HG03520 (cell line): ENCODE measurements at regions not wholly inside any gene's neighbourhood (a gene's known extent, or its start where the extent isn't known, plus 50 kb on each side); places are given as distances from the start of the nearest gene placed in this dataset.

Experiments
- ATAC-seq: cut with Tn5 transposase; IDR thresholded peaks from one replicate; pipeline ENCODE4 v1.9.1; 2021; ENCODE audit warnings: mild to moderate bottlenecking, moderate library complexity; ENCODE audit not compliant: unreplicated experiment

- ATAC-seq = no peak
These were observed 381.6 kb upstream of the ADAMTS16 start for GRCh38 chr5:4758550-4758949.

- no peak for ATAC-seq
These were observed 381.1 kb upstream of the ADAMTS16 start for GRCh38 chr5:4758996-4759395.

DNA sequence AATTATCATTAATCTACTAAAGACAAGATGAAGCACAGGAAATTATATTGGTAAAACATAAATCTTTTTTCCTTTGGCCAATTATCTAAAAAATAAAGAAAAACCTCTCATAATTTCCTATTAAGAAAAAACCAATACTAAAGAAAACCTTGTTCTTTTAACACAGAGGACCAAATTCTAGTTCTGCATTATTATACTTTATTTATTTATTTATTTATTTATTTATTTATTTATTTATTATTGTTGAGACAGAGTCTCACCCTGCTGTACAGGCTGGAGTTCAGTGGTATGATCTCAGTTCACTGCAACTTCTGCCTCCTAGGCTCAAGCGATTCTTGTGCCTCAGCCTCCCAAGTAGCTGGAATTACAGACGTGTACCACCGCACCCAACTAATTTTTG, 377.8 kb upstream of the ADAMTS16 start:
- ATAC-seq = no peak

DNA sequence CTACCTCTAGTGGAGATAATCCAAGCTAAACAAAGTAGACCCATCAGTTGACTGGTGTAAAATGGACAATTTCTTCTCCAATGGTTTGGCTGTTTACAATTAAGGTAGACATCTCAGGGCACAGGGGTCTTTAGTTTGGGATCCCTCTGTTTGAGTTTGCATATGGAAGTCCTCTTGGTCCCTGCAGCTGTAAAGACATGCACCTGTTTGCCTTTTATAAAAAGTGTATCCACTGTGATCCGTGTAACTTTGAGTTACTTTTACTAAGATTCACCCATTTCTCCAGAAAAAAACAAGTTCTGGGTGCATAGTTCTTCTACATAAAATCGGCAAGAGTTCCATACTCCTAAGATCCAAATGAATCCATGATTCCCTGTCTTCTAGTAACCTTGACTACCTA, 374.7 kb upstream of the ADAMTS16 start:
- ATAC-seq = no peak

GRCh38 chr5:4766101-4766500, 374.0 kb upstream of the ADAMTS16 start:
- ATAC-seq = no peak

GRCh38 chr5:4772591-4772990, 367.5 kb upstream of the ADAMTS16 start:
- ATAC-seq = no peak

- ATAC-seq = no peak
These were observed 366.3 kb upstream of the ADAMTS16 start for GRCh38 chr5:4773827-4774317.

DNA sequence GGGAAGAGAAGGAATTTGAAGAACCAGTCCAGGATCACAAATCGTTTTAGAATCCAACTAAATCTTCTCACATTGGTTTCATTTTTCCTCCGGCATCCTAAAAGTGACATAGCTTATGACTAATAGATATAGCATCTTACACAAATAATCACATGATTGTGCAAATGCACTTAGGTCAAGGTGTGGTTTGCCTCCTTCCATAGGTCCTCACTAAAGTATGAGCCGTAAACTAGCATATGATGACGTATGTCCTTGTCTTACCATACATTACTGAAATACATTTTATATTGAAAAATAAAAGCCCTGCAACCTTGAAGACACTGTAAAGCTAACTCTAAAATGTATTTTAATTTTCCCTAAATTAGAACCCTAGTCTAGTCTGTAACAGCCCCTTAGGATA, 362.7 kb upstream of the ADAMTS16 start:
- ATAC-seq = no peak

- ATAC-seq = no peak
These were observed 359.5 kb upstream of the ADAMTS16 start for GRCh38 chr5:4780633-4781032.

DNA sequence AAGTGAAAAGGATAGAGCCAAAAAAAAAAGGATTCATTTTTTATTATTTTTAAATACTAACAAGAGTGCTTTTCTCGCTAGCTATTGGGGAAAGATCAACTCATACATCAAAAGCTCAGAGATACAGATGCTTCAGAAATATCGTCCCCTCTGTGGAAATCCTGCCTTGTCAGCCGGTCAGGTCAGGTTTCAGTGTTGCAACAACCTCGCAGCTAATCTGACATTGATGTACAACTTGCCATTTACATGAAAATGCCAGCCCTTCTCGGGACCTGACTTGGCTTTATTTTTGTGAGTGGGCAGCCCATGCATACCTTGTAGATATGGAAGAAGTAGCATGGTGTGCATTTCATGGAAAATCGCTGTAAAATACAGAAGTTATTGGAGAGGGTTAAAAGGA, 358.8 kb upstream of the ADAMTS16 start:
- ATAC-seq = no peak

DNA sequence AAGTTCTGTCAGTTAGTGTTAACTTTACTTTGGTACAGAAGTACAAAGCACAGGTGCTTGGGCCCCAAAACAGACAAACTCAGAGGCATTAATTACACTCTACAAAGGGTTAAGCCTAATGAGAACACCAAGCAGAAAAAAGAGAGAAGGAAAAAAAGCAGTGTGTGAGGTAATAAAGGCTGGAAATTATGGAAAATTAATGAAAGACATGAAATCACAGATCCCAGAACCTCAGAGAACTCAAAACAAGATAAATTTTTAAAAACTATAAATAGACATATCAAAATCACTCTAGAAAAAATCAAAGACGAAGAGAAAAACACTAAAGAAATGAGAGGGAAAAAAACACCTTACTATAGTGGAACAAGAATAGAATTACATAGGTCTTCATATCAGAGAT, 354.2 kb upstream of the ADAMTS16 start:
- ATAC-seq = no peak

DNA sequence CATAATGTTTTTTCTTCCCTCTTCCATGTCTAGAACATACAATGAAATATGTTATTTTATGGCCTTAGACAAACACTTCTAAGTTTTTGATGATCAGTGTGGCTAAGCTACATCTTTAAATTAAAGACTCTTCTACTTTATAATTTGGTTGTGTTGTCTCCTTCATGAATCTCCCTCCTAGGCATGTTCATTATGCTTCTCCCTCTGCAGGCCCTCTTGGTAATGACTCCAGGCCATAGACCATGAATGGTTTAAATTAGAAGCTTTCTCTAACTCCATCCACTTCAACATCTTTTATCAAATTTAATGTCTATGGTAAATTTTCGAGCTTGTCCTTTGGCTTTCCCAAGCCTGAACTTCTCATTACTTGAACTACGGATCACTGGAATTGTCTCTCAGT, 342.7 kb upstream of the ADAMTS16 start:
- no peak for ATAC-seq

GRCh38 chr5:4802044-4802443, 338.1 kb upstream of the ADAMTS16 start:
- no peak for ATAC-seq

- ATAC-seq = no peak
These were observed 335.3 kb upstream of the ADAMTS16 start for GRCh38 chr5:4804691-4805360.

GRCh38 chr5:4815002-4815401, 325.1 kb upstream of the ADAMTS16 start:
- no peak for ATAC-seq

GRCh38 chr5:4817767-4818166, 322.4 kb upstream of the ADAMTS16 start:
- ATAC-seq = no peak

GRCh38 chr5:4831325-4831724, 308.8 kb upstream of the ADAMTS16 start:
- no peak for ATAC-seq

- ATAC-seq = no peak
These were observed 307.7 kb upstream of the ADAMTS16 start for GRCh38 chr5:4832471-4832870.

GRCh38 chr5:4833104-4833738, 306.9 kb upstream of the ADAMTS16 start:
- no peak for ATAC-seq

DNA sequence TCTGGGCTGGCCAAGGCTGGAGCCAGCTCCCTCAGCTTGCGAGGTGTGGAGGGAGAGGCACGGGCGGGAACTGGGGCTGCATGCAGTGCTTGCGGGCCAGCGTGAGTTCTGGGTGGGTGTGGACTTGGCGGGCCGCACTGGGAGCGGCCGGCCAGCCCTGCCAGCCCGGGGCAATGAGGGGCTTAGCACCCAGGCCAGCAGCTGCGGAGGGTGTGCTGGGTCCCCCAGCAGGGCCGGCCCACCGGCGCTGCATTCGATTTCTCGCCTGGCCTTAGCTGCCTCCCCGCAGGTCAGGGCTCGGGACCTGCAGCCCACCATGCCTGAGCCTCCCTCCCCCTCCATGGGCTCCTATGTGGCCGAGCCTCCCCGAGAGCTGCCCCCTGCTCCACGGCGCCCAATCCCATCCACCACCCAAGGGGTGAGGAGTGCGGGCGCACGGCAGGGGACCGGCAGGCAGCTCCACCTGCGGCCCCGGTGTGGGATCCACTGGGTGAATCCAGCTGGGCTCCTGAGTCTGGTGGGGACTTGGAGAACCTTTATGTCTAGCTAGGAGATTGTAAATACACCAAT, 302.6 kb upstream of the ADAMTS16 start:
- ATAC-seq = no peak

GRCh38 chr5:4845221-4845620, 294.9 kb upstream of the ADAMTS16 start:
- no peak for ATAC-seq

DNA sequence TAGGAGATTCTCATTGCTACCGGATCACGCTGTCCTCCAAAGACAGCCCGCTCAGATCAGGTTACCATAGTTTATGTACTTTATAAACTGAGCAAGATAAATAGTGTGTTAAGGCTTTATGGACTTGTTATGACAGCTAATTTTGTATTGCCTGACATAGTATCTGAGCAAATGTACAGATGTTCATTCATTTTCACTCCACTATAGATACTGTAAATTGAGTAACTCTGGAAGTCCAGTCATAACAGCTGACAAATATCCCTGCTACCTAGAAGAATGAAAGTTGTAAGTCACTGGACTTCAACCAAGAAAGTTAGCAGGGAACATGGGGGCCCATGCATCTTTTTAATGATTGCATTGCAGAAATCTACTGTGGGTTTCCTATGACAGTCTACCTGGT, 292.4 kb upstream of the ADAMTS16 start:
- ATAC-seq = no peak
